ENCODE measurements at regions not wholly inside any gene's neighbourhood (a gene's known extent, or its start where the extent isn't known, plus 50 kb on each side); places are given as distances from the start of the nearest gene placed in this dataset.

- ChIA-PET CTCF (no interaction called here), POLR2A (no interaction called here)
Measured at GRCh38 chr12:58032156-58032555, 90.8 kb downstream of the ATP23 start.

GRCh38 chr12:58033831-58034230 is 92.5 kb downstream of the ATP23 start:
- peaks cover 32% of the 10 kb centered on the region for H3K9me3 Mint-ChIP-seq (ENCODE audit: unreplicated experiment)
- TF ChIP-seq CTCF (IDR thresholded peaks at IDR 0.05; ENCODE audit: insufficient read depth in 1 of 2, low read depth in 1 of 2, low read length in 1 of 2, severe bottlenecking in 1 of 2, unreplicated experiment in 1 of 2), result no peak
- no peak overlapping the region for H3K4me3 Mint-ChIP-seq (ENCODE audit: unreplicated experiment)
- H3K36me3 Mint-ChIP-seq (ENCODE audit: insufficient read depth, unreplicated experiment), result no peaks in the 10 kb centered on the region
- Histone ChIP-seq H3K4me3 (ENCODE audit: low read depth, low read length) (no peak overlapping the region), H3K9me3 (peaks cover 14% of the 10 kb centered on the region), H3K27me3 (replicated peaks; ENCODE audit: control insufficient read depth, insufficient read depth, low read length) (no peaks in the 10 kb centered on the region), H3K4me1 (no peaks in the 10 kb centered on the region), H3K36me3 (ENCODE audit: control insufficient read depth, insufficient read depth, low read length) (no peaks in the 10 kb centered on the region)
- ChIA-PET POLR2A (no interaction called here), CTCF (no interaction called here)
- no peak for DNase-seq
- no peak overlapping the region for H3K27ac Mint-ChIP-seq (ENCODE audit: unreplicated experiment)
- no peaks in the 10 kb centered on the region for H3K4me1 Mint-ChIP-seq (ENCODE audit: low read depth, unreplicated experiment)
- BruUV-seq (replicated peaks), result no TSS peak
- peaks cover 6% of the 10 kb centered on the region for H3K27me3 Mint-ChIP-seq (ENCODE audit: insufficient read depth, unreplicated experiment)
- intact Hi-C loops (cut with micrococcal nuclease; ENCODE audit: unreplicated experiment), result no loop called here

More at GRCh38 chr12:58032156-58032555, 90.8 kb downstream of the ATP23 start:
- H3K4me1 ChIP-seq, result no peaks in the 10 kb centered on the region
- no peaks in the 10 kb centered on the region for H3K4me1 Mint-ChIP-seq (ENCODE audit: low read depth, unreplicated experiment)
- no peak for TF ChIP-seq CTCF (IDR thresholded peaks at IDR 0.05; ENCODE audit: insufficient read depth in 1 of 2, low read depth in 1 of 2, low read length in 1 of 2, severe bottlenecking in 1 of 2, unreplicated experiment in 1 of 2)
- no peak overlapping the region for H3K27ac Mint-ChIP-seq (ENCODE audit: unreplicated experiment)
- H3K27me3 Mint-ChIP-seq (ENCODE audit: insufficient read depth, unreplicated experiment), result peaks cover 6% of the 10 kb centered on the region
- no peaks in the 10 kb centered on the region for H3K36me3 ChIP-seq (ENCODE audit: control insufficient read depth, insufficient read depth, low read length)
- H3K9me3 ChIP-seq, result peaks cover 9% of the 10 kb centered on the region
- H3K36me3 Mint-ChIP-seq (ENCODE audit: insufficient read depth, unreplicated experiment), result no peaks in the 10 kb centered on the region
- intact Hi-C loops (cut with micrococcal nuclease; ENCODE audit: unreplicated experiment), result no loop called here
- BruUV-seq (replicated peaks), result no TSS peak
- no peak overlapping the region for H3K4me3 ChIP-seq (ENCODE audit: low read depth, low read length)
- H3K9me3 Mint-ChIP-seq (ENCODE audit: unreplicated experiment), result peaks cover 32% of the 10 kb centered on the region
- H3K27me3 ChIP-seq (replicated peaks; ENCODE audit: control insufficient read depth, insufficient read depth, low read length), result no peaks in the 10 kb centered on the region
- DNase-seq, result no peak
- H3K4me3 Mint-ChIP-seq (ENCODE audit: unreplicated experiment), result no peak overlapping the region

- H3K27ac Mint-ChIP-seq (ENCODE audit: unreplicated experiment), result no peak overlapping the region
- no peak for DNase-seq
Measured at GRCh38 chr12:58034311-58034710, 92.9 kb downstream of the ATP23 start.

More at GRCh38 chr12:58034311-58034710, 92.9 kb downstream of the ATP23 start:
- Mint-ChIP-seq H3K4me1 (ENCODE audit: low read depth, unreplicated experiment) (no peaks in the 10 kb centered on the region), H3K27me3 (ENCODE audit: insufficient read depth, unreplicated experiment) (peaks cover 3% of the 10 kb centered on the region), H3K36me3 (ENCODE audit: insufficient read depth, unreplicated experiment) (no peaks in the 10 kb centered on the region), H3K4me3 (ENCODE audit: unreplicated experiment) (no peak overlapping the region), H3K9me3 (ENCODE audit: unreplicated experiment) (peaks cover 32% of the 10 kb centered on the region)
- POLR2A ChIA-PET, result no interaction called here
- BruUV-seq (replicated peaks), result no TSS peak
- H3K4me1 ChIP-seq, result no peaks in the 10 kb centered on the region
- H3K36me3 ChIP-seq (ENCODE audit: control insufficient read depth, insufficient read depth, low read length), result no peaks in the 10 kb centered on the region
- CTCF ChIA-PET, result no interaction called here
- intact Hi-C loops (cut with micrococcal nuclease; ENCODE audit: unreplicated experiment), result no loop called here
- no peaks in the 10 kb centered on the region for H3K27me3 ChIP-seq (replicated peaks; ENCODE audit: control insufficient read depth, insufficient read depth, low read length)
- no peak for TF ChIP-seq CTCF (IDR thresholded peaks at IDR 0.05; ENCODE audit: insufficient read depth in 1 of 2, low read depth in 1 of 2, low read length in 1 of 2, severe bottlenecking in 1 of 2, unreplicated experiment in 1 of 2)
- peaks cover 14% of the 10 kb centered on the region for H3K9me3 ChIP-seq
- H3K4me3 ChIP-seq (ENCODE audit: low read depth, low read length), result no peak overlapping the region
